ENCODE measurements at regions not wholly inside any gene's neighbourhood (a gene's known extent, or its start where the extent isn't known, plus 50 kb on each side); places are given as distances from the start of the nearest gene placed in this dataset.

DNA sequence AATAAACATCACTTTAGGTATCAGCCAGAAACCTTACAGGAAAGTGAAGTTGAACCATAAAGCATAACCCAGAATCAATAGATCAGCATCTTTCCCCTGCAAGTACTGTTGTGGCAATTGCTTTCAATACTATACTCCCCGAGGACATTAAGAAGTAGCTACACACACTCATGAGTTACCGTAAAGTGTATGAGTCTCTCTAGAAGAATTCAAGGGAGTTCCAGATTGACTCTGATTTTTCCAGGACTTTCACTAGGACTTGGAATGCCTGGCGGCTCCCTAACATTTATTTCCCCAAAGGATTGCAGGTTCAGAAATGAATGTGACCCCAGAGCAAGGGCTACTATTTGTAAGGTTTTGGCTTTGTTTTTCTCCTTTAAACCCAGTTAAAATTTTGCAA lies 465.4 kb upstream of the MDGA2 start:
- TF ChIP-seq, protein P1, sequence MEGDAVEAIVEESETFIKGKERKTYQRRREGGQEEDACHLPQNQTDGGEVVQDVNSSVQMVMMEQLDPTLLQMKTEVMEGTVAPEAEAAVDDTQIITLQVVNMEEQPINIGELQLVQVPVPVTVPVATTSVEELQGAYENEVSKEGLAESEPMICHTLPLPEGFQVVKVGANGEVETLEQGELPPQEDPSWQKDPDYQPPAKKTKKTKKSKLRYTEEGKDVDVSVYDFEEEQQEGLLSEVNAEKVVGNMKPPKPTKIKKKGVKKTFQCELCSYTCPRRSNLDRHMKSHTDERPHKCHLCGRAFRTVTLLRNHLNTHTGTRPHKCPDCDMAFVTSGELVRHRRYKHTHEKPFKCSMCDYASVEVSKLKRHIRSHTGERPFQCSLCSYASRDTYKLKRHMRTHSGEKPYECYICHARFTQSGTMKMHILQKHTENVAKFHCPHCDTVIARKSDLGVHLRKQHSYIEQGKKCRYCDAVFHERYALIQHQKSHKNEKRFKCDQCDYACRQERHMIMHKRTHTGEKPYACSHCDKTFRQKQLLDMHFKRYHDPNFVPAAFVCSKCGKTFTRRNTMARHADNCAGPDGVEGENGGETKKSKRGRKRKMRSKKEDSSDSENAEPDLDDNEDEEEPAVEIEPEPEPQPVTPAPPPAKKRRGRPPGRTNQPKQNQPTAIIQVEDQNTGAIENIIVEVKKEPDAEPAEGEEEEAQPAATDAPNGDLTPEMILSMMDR (IDR thresholded peaks at IDR 0.05; ENCODE audit: low read depth, low read length) = no peak
- DNase-seq (ENCODE audit: low read depth, low spot score) = no peak
- no peak overlapping the region for H3K4me3 ChIP-seq (ENCODE audit: low read depth, low read length)
- in situ Hi-C loops (cut with HindIII; ENCODE audit: low sequenced_read_pairs) = no loop called here

- no peak overlapping the region for H3K4me3 ChIP-seq (ENCODE audit: low read depth, low read length)
- TF ChIP-seq, protein P1 (IDR thresholded peaks at IDR 0.05; ENCODE audit: low read depth, low read length) = no peak
- no peak for DNase-seq (ENCODE audit: low read depth, low spot score)
- in situ Hi-C loops (cut with HindIII; ENCODE audit: low sequenced_read_pairs) = no loop called here
Measured at GRCh38 chr14:48129472-48129871, 454.1 kb upstream of the MDGA2 start.

DNA sequence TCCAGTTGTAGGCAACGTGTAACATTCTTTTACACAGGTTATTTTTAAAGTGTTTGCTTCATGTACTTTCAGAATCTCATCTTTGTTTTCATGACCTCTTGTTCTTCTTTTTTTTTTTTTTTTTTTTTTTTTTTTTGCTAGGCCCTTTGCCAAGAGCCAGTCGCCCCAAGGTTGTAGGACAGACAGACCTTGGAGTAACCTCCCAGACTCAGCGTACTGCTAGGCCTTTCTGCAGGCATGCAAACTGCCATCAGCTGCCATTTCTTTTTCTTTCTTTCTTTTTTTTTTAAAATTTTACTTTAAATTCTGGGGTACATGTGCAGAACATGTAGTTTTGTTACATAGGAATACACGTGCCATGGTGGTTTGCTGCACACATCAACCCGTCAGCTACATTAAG lies 452.3 kb upstream of the MDGA2 start:
- in situ Hi-C loops (cut with HindIII; ENCODE audit: low sequenced_read_pairs) = no loop called here
- no peak overlapping the region for H3K4me3 ChIP-seq (ENCODE audit: low read depth, low read length)
- no peak for DNase-seq (ENCODE audit: low read depth, low spot score)
- TF ChIP-seq, protein P1 (IDR thresholded peaks at IDR 0.05; ENCODE audit: low read depth, low read length) = no peak

DNA sequence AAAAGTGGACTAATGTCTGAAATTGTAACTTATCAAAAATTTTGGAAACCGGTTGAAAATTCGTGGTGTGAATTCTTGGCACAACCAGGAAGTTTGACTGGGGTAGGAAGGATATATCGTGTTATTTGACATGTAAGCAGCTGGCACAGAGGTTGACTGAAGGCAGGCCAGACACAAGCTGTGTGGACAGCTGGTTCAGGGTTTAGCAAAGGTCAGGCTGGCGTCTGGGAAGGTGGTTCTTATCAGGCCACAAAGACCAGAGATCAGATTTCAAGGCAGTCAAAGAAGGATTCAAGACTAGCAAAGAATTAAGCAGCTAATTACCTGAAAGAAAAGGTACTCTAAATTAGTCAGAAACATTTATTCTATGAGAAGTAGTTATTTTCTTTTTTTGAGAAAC lies 450.2 kb upstream of the MDGA2 start:
- in situ Hi-C loops (cut with HindIII; ENCODE audit: low sequenced_read_pairs) = no loop called here
- no peak overlapping the region for H3K4me3 ChIP-seq (ENCODE audit: low read depth, low read length)
- no peak for DNase-seq (ENCODE audit: low read depth, low spot score)
- TF ChIP-seq, protein P1 (IDR thresholded peaks at IDR 0.05; ENCODE audit: low read depth, low read length) = no peak

GRCh38 chr14:48113713-48114112 lies 438.3 kb upstream of the MDGA2 start:
- DNase-seq (ENCODE audit: low read depth, low spot score) = no peak
- no peak overlapping the region for H3K4me3 ChIP-seq (ENCODE audit: low read depth, low read length)
- TF ChIP-seq, protein P1 (IDR thresholded peaks at IDR 0.05; ENCODE audit: low read depth, low read length) = no peak
- in situ Hi-C loops (cut with HindIII; ENCODE audit: low sequenced_read_pairs) = no loop called here

GRCh38 chr14:48111151-48111550 lies 435.7 kb upstream of the MDGA2 start:
- no peak for DNase-seq (ENCODE audit: low read depth, low spot score)
- TF ChIP-seq, protein P1 (IDR thresholded peaks at IDR 0.05; ENCODE audit: low read depth, low read length) = no peak
- H3K4me3 ChIP-seq (ENCODE audit: low read depth, low read length) = no peak overlapping the region
- in situ Hi-C loops (cut with HindIII; ENCODE audit: low sequenced_read_pairs) = no loop called here

GRCh38 chr14:48107646-48108045 lies 432.2 kb upstream of the MDGA2 start:
- TF ChIP-seq, protein P1 (IDR thresholded peaks at IDR 0.05; ENCODE audit: low read depth, low read length) = no peak
- in situ Hi-C loops (cut with HindIII; ENCODE audit: low sequenced_read_pairs) = no loop called here
- H3K4me3 ChIP-seq (ENCODE audit: low read depth, low read length) = no peak overlapping the region
- DNase-seq (ENCODE audit: low read depth, low spot score) = no peak
